HG02943 (cell line): ENCODE measurements at regions not wholly inside any gene's neighbourhood (a gene's known extent, or its start where the extent isn't known, plus 50 kb on each side); places are given as distances from the start of the nearest gene placed in this dataset.

Experiments used
- ATAC-seq: cut with Tn5 transposase; IDR thresholded peaks from one replicate; pipeline ENCODE4 v1.9.1; 2021; ENCODE audit warnings: mild to moderate bottlenecking, low read depth, moderate library complexity; ENCODE audit not compliant: unreplicated experiment

- no peak for ATAC-seq
These were observed 769.5 kb downstream of the TUSC7 start for GRCh38 chr3:117479095-117479494.

DNA sequence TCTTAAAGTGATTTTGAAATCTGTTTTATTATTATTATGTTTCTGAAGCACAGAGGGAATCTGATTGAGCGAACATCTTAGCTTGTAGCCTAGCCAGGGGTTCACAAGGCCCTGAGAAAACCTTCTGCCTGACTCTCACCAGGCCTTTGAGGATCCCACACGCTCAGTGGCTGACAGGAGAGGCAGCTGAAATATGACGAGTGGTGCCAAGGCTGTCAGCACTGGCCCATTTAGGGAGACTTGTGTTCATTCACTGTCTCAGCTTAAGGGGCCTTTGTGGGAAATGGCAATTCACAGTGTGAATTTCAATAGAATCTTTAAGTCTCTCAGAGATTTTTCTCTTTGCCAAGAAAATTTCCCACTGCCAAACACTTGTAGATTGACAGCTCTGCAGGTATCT, 770.9 kb downstream of the TUSC7 start:
- ATAC-seq = no peak

- ATAC-seq = no peak
These were observed 771.4 kb downstream of the TUSC7 start for GRCh38 chr3:117480972-117481371.

DNA sequence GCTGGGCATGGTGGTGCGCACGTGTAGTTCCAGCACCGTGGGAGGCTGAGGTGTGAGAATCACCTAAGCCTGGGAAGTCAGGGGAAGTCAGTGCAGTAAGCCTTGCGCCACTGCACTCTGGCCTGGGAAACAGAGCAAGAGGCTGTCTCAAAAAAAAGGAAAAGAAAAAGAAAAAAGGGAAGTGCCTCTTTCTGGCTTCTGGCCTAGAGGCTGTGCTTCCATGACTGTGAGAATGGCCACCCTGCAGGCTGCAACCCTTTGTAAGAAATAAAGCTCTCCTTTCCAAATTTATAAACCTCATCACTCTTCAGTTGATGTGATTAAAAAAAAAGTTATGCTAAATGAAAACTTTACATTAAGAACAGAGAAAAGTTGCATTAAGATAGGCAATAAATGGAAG, 774.3 kb downstream of the TUSC7 start:
- ATAC-seq = no peak

GRCh38 chr3:117485841-117486240, 776.3 kb downstream of the TUSC7 start:
- peak; percentile 49 for ATAC-seq

GRCh38 chr3:117486719-117487716, 777.4 kb downstream of the TUSC7 start:
- ATAC-seq = peak; percentile 77

- no peak for ATAC-seq
These were observed 779.4 kb downstream of the TUSC7 start for GRCh38 chr3:117488983-117489382.

DNA sequence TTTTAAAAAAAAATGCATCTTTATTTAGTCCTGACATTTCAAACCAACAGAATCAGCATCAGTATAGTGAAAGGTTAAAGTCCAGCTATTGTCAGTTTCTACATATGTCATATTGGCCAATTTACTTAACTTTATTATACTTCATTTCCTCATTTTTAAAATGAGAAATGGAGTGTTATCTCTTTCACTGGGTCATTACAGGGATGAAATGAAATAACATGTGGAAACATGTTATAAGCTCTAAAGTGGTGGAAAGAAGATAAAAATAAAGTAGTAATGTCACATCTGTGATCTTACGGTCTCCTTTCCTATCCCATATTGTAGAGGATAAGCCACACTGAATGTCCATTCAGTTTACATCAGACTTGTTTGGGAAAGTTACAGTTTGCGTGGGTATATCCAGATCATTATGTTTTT, 780.1 kb downstream of the TUSC7 start:
- no peak for ATAC-seq

GRCh38 chr3:117490716-117491115, 781.1 kb downstream of the TUSC7 start:
- no peak for ATAC-seq

DNA sequence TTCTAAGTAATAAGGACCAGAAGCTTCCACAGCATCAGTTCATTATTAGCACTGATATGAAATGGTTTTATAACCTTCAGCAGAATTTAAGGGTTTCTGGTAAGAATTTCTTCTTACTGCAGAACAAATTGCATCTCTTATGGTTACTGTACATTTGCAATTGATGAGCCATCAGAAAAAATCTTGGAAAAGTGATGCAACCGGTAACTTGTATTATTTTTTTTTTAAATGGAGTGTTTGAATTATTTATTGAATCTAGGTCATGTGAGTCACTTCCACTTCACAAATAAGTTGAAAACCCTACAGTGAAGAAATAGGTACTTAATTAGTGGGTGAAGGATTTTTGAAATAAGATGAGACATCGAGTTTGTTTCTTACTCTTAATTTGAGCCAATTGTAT, 786.0 kb downstream of the TUSC7 start:
- no peak for ATAC-seq

- peak; percentile 83 for ATAC-seq
These were observed 789.8 kb downstream of the TUSC7 start for GRCh38 chr3:117499189-117499870.

- no peak for ATAC-seq
These were observed 798.4 kb downstream of the TUSC7 start for GRCh38 chr3:117507958-117508357.

DNA sequence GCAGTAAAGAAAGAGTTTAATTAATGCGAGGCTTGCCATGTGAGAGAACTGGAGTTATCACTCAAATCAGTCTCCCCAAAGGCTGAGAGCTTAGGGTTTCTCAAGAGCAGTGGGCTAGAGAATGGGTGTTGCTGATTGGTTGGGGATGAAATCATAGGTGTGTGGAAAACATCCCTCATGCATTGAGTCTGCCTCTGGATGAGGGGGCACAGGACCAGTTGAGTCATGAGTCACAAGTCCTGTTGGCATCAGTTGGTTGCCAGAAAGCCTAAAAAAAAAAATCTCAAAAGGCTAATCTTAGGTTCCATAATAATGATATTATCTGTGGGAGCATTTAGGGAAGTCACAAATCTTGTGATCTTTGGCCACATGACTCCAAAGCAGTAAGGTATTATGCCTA, 800.3 kb downstream of the TUSC7 start:
- no peak for ATAC-seq

GRCh38 chr3:117510396-117510795, 800.8 kb downstream of the TUSC7 start:
- no peak for ATAC-seq

- no peak for ATAC-seq
These were observed 803.4 kb downstream of the TUSC7 start for GRCh38 chr3:117512975-117513374.

GRCh38 chr3:117515309-117515708, 805.7 kb downstream of the TUSC7 start:
- no peak for ATAC-seq

- no peak for ATAC-seq
These were observed 808.8 kb downstream of the TUSC7 start for GRCh38 chr3:117518364-117518763.

GRCh38 chr3:117519776-117520175, 810.2 kb downstream of the TUSC7 start:
- ATAC-seq = no peak

- no peak for ATAC-seq
These were observed 811.0 kb downstream of the TUSC7 start for GRCh38 chr3:117520582-117520981.

DNA sequence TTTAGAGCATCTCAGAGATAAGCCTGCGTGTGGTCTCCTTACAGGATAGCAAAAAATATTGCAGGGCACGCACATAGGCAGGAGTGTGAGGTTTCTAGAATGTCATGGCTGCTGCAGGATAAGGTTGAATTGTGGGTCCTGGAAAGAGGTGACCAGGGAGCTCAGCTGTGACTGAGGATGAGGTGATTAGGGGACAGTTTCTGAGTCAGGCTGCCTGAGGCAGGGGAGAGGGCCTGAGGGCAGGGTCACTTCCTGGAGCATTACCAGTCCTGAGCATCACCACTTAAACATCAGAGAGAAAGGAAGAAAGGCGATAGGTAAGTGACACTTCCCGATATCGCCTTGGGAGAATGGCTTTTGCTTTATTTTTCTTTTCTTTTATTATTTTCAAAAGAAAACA, 813.8 kb downstream of the TUSC7 start:
- no peak for ATAC-seq

DNA sequence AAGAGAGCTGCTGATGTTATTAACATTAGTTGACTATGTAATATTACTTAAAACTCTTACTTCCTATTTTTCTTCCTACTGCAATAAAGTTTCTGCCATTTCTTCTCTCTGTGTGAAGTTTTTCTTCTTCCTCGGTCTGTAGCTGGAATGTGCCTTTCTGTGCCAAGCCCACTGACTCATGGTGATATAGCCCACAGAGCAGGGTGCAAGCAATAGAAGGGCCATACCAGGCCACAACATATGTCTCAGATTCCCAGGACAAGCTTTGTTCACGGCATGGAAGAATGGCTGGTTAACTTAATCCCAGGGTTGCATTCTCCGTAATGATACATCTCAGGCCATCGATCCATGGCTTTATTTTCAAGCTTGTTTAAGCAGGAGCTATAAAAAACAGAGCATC, 815.3 kb downstream of the TUSC7 start:
- no peak for ATAC-seq
